ENCODE measurements at regions not wholly inside any gene's neighbourhood (a gene's known extent, or its start where the extent isn't known, plus 50 kb on each side); places are given as distances from the start of the nearest gene placed in this dataset.

DNA sequence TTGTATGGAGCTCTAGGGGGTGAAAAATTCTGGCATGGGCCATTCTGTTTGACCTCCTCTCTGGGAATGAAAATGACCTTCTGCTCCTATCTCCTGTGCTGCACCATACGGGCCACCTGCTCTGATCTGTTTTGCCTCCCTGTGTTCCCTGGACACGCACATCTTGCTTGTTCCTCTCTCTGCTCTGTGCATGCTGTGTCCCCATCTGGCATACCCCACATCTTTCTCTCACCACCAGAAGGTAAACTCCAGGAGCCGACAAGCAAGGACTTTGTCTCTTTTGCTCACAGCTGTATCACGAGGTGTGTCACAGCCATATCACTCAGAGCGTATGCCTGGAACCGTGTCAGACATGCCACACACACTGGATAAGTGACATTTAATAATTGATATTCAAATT, 208.4 kb upstream of the DTNBP1 start:
- DNase-seq, result peak; percentile 4

DNA sequence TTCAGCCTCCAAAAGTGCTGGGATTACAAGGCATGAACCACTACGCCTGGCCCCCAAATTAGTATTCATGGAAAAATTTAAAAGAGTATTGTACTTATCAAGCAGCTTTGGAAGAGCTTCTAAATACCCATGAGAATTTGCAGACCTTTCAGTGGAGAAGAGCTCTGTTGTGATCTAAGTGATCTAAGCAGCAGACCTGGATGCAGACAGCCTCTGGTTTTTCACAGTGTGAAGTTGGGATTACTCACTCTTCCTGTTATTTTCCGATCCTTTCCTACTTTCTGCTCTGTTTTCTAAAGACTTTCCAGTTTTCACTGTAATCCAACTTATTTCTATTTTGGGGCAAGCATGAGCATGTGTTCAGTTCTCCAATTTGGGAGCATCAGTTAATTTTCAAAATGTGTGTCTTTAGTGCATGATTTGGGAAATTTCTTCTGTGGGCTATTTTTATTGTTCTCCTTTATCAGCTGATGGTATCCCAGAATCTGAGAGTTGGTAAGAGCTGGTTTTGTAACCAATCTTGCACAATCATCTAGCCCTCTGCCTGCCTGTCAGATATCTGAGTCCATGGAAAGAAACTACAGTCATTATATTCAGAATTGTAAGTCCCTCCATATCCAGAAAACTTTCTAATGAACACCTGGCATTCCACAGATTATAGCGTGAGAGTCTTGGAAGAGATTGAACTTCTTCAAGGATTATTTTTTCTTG, 207.7 kb upstream of the DTNBP1 start:
- DNase-seq, result peak; percentile 0

DNA sequence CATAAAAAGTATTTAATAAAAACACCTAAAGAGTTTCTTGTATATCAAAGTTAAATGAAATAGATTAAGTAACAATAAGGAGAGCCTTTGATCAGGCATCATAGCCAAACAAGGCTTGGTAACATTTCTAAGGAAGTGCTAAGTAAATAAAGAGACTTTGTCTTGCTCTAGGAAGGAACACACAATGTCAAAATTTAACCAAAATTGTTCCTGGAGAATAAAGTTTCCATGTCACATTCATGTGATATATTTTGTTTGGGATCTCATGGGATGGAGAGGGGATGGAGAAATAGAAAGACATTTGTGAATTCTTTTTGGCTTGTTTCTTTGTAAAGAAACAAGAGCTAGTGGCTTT, 201.9 kb upstream of the DTNBP1 start:
- DNase-seq, result no peak

DNA sequence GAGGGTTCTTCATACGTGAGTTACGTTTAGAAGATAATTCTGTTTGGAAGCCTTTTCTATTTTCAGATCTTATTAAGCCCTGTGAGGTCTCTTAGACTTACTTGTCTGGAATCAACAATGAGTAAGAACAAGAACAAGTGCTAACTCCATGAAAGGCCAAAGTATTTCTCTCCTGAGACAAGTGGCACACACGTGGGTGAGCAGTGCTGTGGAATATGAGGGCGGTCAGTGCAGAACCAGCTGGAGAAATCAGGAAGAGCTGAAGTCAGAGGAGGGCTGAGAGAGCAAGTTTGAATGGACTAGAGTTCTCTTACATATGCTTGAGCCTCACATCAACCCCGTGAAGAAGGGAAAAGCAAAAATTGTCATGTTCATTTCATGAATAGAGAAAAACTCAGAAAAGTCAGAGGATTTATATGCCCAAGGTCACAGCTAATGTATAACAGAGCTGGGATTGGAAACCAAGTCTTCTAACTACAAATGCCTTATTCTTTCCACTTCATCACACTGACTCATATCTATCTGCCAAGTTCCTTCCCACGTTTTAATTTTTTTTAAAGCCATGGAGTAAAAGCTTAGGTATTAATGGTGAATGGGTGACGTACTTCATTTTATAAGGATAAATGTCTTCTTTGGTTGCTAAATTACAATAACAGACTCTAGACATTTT, 201.3 kb upstream of the DTNBP1 start:
- no peak for DNase-seq

DNA sequence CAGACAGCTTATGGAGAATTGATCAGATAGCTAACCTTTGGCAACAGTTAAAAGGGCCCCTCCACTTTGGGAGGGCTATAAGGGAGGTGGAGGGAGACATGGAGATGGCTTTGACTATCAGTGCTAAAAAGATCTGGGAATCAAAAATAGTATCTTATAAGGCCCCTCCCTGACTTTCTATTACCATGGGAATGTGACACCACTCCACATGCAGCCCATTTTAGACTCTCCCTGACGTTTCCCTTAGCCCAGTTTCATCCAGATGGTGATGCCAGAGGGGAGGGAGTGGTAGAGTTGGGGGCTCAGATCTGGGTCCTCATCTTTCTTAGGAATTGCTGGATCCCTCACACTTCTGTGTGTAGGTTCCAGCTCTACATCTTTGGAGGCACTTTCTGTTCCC, 200.0 kb upstream of the DTNBP1 start:
- DNase-seq, result no peak

DNA sequence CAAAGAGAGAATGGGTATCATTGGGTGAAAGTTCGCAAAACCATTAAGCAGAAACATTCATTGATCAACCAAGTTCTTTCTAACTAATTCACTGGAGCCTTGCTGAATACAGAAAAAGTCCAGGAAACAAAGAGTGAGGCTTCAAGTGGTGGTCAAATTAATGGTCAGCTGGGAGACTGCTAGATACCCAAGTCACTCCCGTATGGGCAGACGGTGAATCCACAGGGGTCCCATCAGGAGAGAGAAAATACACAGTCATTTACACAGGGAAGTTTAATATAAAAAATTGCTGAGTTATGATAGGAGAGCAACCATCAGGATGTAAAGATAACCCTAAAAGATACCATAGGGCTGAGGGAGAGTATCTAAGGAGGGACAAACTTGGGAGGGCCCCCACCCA, 198.7 kb upstream of the DTNBP1 start:
- no peak for DNase-seq

DNA sequence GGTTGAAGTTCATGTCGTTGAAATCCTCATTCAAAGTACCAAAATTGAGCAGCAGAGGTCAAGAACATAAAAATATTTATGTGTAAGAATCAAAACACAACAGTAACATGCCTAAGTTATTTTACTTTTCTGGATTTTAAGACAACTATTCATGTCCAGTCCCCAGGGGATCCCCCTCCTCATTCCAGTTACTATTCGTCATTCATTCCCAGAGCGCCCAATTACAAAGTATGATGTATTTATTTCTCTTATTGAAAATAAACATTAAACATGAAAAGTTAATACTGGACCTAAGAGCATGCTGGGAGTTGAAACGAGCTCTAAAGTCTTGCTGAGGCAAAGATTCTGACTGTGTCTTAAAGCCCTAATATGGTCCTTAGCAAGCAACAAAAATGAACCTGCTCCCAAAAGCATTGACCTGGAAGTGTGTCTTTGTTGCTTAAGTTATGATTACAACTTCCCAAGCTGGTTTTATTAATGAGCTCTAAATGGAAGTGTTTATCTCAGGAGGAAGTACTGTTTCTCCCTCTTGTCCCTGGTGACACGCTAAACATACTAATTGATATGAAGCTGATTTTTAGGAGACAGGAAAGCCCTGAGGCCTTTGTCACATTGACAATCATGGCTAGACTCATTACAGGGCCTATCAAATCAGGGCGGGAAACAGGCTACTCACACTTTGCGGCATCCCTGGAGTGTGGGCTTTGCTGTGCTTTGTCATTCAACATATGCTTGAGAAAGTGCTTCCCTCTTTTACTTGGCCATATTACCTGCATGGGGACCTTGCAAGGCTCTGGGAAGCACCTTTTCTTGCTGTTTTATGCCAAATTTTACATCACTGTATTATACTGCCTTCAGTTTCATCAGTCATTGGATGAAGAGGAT, 192.2 kb upstream of the DTNBP1 start:
- no peak for DNase-seq

DNA sequence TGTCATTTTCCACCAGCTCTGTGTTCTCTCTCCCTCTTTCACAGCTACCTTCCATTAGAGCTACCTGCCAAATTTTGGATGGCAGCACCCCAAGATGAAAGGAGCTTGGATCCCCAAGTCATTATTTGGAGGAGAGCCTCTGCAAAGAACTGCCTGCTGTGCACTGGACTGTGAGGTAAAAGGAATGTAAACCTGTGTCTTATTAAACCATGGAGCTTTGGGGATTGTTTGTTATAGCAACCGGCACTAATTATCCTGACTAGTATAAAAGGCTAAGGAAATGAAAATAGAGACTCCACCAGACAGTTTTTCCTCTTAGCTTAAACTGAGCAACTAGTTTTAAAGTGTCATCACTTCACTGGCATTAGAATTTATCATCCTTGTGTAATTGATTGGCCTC, 191.6 kb upstream of the DTNBP1 start:
- DNase-seq, result no peak

GRCh38 chr6:15853259-15853658, 190.4 kb upstream of the DTNBP1 start:
- DNase-seq, result no peak

DNA sequence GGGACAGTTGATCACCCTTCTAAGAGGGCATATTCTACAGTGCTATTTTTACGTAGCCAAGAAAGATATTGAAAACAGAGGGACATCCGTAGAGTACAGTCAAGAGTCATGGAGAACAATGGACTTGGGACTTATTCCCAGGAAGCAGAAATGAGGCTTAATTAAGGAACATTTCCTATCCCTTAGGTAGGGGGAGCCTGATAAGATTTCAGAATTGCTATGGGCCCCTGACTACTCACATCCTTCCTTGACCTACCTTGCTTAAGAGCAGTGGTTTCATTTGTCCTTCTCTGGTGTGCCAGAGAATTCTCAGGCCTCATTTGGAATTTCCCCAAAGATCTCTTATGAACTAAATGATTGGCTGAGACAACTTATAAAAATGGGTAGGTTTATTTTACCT, 189.5 kb upstream of the DTNBP1 start:
- DNase-seq, result no peak

DNA sequence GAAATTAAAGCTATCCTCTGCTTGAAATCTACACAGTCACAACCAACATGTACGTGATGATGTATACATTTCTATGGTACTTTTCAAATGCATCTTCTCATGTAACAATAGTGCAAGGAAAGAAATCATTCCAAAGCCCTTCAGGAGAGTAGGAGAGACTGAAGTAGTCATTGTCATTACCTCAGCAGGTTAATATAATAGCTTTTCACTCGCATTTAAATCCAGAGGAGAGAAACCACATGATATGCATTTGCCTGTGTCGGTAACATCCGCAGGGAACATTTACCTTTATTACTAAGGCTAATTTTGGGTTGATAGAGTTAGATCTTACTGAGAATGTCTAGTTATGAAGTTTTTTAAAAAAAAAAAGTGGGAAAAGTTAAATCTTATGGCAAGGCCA, 186.6 kb upstream of the DTNBP1 start:
- DNase-seq, result no peak

- DNase-seq, result no peak
Measured at GRCh38 chr6:15845492-15845891, 182.7 kb upstream of the DTNBP1 start.

- DNase-seq, result no peak
Measured at GRCh38 chr6:15843764-15844163, 180.9 kb upstream of the DTNBP1 start.

DNA sequence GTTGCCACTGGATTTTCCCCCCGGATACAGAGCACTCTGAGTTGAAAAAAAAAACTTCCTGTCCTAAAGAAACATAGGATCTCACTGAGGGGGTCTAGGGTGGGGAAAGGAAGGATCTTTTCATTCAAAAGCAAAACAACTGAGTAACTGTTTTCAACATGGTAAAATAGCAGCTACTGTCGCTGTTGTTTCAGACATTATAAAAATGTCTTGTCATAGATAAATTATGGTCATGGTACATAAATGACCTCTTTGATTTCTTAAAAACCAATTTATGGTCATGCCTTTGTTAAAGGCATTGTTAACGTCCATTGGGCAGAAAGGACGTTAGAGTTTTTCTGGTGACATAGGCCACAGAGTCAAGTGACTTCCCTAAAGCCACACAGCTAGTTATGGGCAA, 180.4 kb upstream of the DTNBP1 start:
- DNase-seq, result no peak

DNA sequence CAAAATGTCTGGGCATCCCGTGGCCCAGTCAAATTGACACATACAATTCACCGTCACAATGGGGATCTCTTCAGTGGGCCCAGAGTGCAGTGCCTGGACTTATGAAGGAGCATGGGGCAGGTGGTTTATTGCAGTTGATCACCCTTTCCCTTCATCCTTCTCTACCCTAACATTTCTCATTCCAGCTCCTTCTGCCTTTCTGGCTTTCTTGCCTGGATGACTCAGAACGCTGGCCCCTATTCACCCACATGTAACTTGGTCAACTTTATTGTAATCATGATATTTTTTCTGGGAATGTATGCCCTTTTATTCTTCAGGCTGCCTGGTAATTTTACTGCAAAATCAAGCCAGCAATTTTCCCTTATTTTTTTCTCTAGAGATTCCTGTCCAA, 179.9 kb upstream of the DTNBP1 start:
- DNase-seq, result no peak

DNA sequence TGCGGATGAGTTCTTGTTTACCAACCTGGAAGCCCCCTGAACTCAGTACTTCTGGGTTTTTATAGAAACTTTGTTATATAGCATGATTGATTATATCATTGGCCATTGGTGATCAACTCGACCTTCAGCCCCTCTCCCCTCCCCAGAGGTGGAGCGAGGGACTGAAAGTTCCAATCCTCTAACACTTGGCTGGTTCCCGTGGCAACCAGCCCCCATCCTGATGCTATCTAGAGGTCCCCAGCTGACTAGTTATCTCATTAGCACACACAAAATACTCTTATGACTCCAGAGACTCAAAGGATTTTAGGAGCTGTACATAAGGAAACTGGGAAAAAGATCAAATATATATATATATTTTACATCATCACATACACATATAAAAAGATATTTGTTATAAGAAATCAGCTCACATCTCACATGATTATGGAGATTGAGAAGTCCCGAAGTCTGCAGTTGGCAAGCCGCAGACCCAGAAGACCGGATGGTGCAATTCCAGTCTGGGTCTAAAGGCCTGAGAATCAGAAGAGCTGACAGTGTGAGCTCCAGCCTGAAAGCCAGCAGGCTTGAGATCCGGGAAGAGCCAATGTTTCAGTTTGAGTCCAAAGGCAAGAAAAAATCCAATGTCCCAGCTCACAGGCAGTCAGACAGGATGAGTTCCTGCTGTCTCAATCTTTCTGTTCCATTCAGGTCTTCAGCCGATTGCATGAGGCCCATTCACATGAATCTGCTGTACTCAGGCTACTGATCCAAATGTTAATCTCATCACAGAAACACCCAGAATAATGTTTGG, 179.3 kb upstream of the DTNBP1 start:
- no peak for DNase-seq

DNA sequence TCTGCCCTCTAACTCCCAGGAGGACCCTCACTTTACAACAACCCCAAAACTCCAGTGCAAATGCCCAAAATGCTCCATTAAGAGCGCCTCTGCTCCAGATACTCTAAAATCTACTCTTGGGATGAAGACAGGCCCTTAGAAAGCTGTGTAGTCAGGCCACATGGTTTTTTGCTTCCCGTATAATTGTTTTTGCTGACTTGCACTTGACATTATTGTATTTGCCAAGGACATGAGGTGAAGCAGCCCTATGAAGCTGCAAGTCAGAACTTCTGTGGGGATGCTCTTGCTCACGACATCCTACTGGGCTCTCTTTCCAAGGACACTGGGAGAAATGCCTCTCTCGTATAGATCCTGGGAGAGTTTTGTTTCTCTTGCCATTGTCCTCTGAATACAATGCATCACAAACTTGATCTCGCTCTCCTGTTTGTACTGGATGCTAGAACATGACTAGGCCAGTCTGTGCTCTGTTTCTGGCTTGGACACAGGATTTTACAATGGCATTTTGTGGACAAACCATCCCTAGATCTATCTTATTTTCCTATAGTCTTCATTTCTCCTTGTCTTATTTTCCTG, 177.2 kb upstream of the DTNBP1 start:
- no peak for DNase-seq

DNA sequence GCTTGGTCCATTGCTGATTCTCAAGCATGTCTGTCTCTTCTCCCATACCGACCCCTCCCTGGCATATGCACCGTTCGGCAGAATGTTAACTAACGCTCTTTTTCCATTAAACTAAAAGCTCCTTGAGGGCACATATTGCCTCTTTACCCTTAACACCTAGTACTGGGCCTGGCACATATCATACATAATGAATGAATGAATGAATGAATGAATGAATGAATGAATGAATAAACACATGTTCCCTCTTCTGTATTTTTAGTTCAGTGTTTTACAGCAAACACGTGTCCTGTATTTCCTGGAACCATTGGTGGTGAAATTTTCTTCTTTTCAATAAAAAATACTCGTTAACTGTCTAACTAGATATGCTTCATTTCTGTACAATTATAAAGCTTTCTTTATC, 174.4 kb upstream of the DTNBP1 start:
- no peak for DNase-seq

- no peak for DNase-seq
Measured at GRCh38 chr6:15832841-15833240, 170.0 kb upstream of the DTNBP1 start.

DNA sequence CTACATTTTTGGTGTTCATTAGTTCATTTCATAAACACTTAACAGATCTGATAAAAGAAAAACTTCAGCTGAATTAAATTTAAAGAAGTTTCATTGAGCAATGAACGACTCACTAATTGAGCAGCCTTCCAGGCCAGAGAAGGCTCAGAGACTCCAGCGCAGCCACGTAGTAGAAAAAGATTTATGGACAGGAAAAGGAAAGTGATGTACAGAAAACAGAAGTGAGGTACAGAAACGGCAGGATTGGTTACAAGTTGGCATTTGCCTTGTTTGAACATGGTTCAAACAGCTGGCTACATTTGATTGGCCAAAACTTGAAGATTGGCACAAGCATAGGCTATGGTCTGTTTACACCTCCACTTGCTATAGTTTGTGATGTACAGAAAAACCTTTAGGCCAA, 166.3 kb upstream of the DTNBP1 start:
- DNase-seq, result no peak

DNA sequence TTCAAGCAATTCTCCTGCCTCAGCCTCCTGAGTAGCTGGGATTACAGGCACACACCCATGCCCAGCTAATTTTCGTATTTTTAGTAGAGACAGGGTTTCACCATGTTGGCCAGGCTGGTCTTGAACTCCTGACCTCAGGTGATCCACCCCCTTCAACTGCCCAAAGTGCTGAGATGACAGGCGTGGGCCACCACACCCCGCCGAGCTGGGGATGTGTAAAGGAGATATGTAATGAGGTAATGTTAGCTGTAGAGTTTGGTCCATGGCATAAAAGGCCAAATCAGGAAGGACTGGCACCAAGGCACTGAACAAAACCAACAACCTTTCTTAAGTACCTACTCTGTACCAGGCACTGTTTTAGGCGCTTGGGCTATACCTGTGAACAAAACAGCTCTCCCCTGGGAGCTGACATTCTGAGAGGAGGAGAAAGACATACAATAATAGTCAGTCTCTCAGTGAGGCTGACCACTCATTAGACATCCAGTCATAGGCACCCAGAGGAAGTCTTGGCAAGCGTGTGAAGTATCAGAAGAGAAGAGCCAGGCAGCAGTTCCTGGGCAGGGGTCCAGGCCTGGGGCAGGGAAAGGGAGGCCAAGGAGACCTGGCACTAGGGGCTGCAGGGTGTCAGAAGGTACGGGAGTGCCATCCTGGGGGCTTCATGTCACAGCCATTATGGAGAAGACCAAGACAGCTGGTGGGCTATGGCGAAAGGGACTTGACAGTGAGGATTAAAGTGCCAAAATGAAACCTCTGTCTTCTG, 164.8 kb upstream of the DTNBP1 start:
- no peak for DNase-seq

- DNase-seq, result no peak
Measured at GRCh38 chr6:15826814-15827318, 164.0 kb upstream of the DTNBP1 start.
